SK-N-SH treated with all-trans-retinoic acid at 6 μM for 48 hours (cell line): ENCODE measurements at regions not wholly inside any gene's neighbourhood (a gene's known extent, or its start where the extent isn't known, plus 50 kb on each side); places are given as distances from the start of the nearest gene placed in this dataset.

Source experiments
- BACH2 ChIP-seq: fragments of 250-450 bp; sonication (Bioruptor Pico); IDR thresholded peaks from 2 replicates; pipeline ENCODE4 v1.9.0; 2021; ENCODE audit warnings: mild to moderate bottlenecking, borderline replicate concordance
- ESRRG ChIP-seq: fragments of 250-450 bp; sonication (Bioruptor Pico); IDR thresholded peaks from 2 replicates; pipeline ENCODE4 v1.6.1; 2021; ENCODE audit warnings: mild to moderate bottlenecking
- GLIS3 ChIP-seq: fragments of 250-450 bp; sonication (Bioruptor Pico); IDR thresholded peaks from 2 replicates; pipeline ENCODE4 v1.5.0; 2020; ENCODE audit warnings: mild to moderate bottlenecking, moderate library complexity
- PPARA ChIP-seq: fragments of 250-450 bp; sonication (Bioruptor Pico); IDR thresholded peaks from 2 replicates; pipeline ENCODE4 v1.5.0; 2020; ENCODE audit warnings: mild to moderate bottlenecking, borderline replicate concordance
- RARB ChIP-seq: fragments of 250-450 bp; sonication (Bioruptor Pico); IDR thresholded peaks from 2 replicates; pipeline ENCODE4 v1.8.0; 2021; ENCODE audit warnings: mild to moderate bottlenecking, moderate library complexity
- SNAI2 ChIP-seq: fragments of 250-450 bp; sonication (Bioruptor Pico); IDR thresholded peaks from 2 replicates; pipeline ENCODE4 v1.5.0; 2020; ENCODE audit warnings: mild to moderate bottlenecking, moderate library complexity
- TOX ChIP-seq: fragments of 250-450 bp; sonication (Bioruptor Pico); IDR thresholded peaks from 2 replicates; pipeline ENCODE4 v1.8.0; 2021; ENCODE audit warnings: mild to moderate bottlenecking, moderate library complexity, borderline replicate concordance
- ZC3H10 ChIP-seq: fragments of 250-450 bp; sonication (Bioruptor Pico); IDR thresholded peaks from 2 replicates; pipeline ENCODE4 v1.5.1; 2021; ENCODE audit warnings: mild to moderate bottlenecking, moderate library complexity
- ZNF70 ChIP-seq: fragments of 450-650 bp; formaldehyde crosslinking; IDR thresholded peaks from 2 replicates; pipeline ENCODE4 v1.5.0; 2020; ENCODE audit warnings: mild to moderate bottlenecking, moderate library complexity
- ZNF8 ChIP-seq: fragments of 450-650 bp; formaldehyde crosslinking; IDR thresholded peaks from 2 replicates; pipeline ENCODE4 v1.5.0; 2020; ENCODE audit warnings: mild to moderate bottlenecking, moderate library complexity
- TF ChIP-seq, protein P1 (sequence below): fragments of 250-450 bp; sonication (Bioruptor Pico); IDR thresholded peaks from 2 replicates; pipeline ENCODE4 v1.8.0; 2020; ENCODE audit warnings: mild to moderate bottlenecking, moderate library complexity, borderline replicate concordance
- TF ChIP-seq, protein P2 (sequence below): fragments of 250-450 bp; sonication (Bioruptor Pico); IDR thresholded peaks from 2 replicates; pipeline ENCODE4 v1.8.0; 2021; ENCODE audit warnings: low read depth, mild to moderate bottlenecking, moderate library complexity, borderline replicate concordance
- TF ChIP-seq, protein P3 (sequence below): fragments of 250-450 bp; sonication (Bioruptor Pico); IDR thresholded peaks from 2 replicates; pipeline ENCODE4 v1.5.1; 2021; ENCODE audit warnings: mild to moderate bottlenecking, moderate library complexity
- TF ChIP-seq, protein P4 (sequence below): fragments of 250-450 bp; sonication (Bioruptor Pico); IDR thresholded peaks from 2 replicates; pipeline ENCODE4 v1.5.1; 2020; ENCODE audit warnings: low read depth, mild to moderate bottlenecking, moderate library complexity

DNA sequence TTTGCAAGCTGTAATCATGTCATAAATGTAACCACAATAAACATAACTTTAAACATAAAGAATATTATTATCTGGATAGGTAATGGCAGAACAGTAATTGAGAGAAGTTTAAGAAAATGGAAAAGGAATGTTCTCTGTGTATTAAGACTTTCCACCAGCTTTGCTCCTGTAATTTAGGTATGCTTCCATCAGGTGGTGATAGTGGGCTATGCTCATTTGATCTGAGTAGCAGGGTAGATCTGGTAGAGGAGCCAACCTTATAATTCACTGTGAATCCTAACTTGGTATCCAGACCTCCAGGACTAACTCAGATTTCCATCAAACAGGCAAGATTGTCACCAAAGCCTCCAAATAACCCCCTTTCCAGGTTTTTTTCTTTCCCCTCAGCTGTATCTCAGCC lies 137.9 kb upstream of the ZKSCAN2 start:
- no peak for TF ChIP-seq RARB (CRISPR knock-in tag)
- TF ChIP-seq BACH2 (CRISPR knock-in tag) = no peak
- no peak for TF ChIP-seq ZC3H10 (CRISPR knock-in tag)
- TF ChIP-seq PPARA (CRISPR knock-in tag) = no peak
- TF ChIP-seq ZNF8 (CRISPR knock-in tag) = no peak
- no peak for TF ChIP-seq SNAI2
- TF ChIP-seq, protein P1, sequence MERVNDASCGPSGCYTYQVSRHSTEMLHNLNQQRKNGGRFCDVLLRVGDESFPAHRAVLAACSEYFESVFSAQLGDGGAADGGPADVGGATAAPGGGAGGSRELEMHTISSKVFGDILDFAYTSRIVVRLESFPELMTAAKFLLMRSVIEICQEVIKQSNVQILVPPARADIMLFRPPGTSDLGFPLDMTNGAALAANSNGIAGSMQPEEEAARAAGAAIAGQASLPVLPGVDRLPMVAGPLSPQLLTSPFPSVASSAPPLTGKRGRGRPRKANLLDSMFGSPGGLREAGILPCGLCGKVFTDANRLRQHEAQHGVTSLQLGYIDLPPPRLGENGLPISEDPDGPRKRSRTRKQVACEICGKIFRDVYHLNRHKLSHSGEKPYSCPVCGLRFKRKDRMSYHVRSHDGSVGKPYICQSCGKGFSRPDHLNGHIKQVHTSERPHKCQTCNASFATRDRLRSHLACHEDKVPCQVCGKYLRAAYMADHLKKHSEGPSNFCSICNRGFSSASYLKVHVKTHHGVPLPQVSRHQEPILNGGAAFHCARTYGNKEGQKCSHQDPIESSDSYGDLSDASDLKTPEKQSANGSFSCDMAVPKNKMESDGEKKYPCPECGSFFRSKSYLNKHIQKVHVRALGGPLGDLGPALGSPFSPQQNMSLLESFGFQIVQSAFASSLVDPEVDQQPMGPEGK (CRISPR knock-in tag) = no peak
- TF ChIP-seq GLIS3 (CRISPR knock-in tag) = no peak
- TF ChIP-seq, protein P2, sequence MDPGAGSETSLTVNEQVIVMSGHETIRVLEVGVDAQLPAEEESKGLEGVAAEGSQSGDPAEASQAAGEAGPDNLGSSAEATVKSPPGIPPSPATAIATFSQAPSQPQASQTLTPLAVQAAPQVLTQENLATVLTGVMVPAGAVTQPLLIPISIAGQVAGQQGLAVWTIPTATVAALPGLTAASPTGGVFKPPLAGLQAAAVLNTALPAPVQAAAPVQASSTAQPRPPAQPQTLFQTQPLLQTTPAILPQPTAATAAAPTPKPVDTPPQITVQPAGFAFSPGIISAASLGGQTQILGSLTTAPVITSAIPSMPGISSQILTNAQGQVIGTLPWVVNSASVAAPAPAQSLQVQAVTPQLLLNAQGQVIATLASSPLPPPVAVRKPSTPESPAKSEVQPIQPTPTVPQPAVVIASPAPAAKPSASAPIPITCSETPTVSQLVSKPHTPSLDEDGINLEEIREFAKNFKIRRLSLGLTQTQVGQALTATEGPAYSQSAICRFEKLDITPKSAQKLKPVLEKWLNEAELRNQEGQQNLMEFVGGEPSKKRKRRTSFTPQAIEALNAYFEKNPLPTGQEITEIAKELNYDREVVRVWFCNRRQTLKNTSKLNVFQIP (CRISPR knock-in tag) = no peak
- TF ChIP-seq, protein P3, sequence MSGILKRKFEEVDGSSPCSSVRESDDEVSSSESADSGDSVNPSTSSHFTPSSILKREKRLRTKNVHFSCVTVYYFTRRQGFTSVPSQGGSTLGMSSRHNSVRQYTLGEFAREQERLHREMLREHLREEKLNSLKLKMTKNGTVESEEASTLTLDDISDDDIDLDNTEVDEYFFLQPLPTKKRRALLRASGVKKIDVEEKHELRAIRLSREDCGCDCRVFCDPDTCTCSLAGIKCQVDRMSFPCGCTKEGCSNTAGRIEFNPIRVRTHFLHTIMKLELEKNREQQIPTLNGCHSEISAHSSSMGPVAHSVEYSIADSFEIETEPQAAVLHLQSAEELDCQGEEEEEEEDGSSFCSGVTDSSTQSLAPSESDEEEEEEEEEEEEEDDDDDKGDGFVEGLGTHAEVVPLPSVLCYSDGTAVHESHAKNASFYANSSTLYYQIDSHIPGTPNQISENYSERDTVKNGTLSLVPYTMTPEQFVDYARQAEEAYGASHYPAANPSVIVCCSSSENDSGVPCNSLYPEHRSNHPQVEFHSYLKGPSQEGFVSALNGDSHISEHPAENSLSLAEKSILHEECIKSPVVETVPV (CRISPR knock-in tag) = no peak
- TF ChIP-seq TOX = no peak
- TF ChIP-seq, protein P4, sequence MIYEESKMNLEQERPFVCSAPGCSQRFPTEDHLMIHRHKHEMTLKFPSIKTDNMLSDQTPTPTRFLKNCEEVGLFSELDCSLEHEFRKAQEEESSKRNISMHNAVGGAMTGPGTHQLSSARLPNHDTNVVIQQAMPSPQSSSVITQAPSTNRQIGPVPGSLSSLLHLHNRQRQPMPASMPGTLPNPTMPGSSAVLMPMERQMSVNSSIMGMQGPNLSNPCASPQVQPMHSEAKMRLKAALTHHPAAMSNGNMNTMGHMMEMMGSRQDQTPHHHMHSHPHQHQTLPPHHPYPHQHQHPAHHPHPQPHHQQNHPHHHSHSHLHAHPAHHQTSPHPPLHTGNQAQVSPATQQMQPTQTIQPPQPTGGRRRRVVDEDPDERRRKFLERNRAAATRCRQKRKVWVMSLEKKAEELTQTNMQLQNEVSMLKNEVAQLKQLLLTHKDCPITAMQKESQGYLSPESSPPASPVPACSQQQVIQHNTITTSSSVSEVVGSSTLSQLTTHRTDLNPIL (CRISPR knock-in tag) = no peak
- TF ChIP-seq ESRRG (CRISPR knock-in tag) = no peak
- no peak for TF ChIP-seq ZNF70
